KOPT-K1 (cell line): ENCODE measurements at regions not wholly inside any gene's neighbourhood (a gene's known extent, or its start where the extent isn't known, plus 50 kb on each side); places are given as distances from the start of the nearest gene placed in this dataset.

ENCODE experiments used
- H3K27ac ChIP-seq: fragments of 200-600 bp; sonication (generic); 2 replicates; pipeline ENCODE4 v1.5.1; 2016; ENCODE audit warnings: antibody characterized with exemption, mild to moderate bottlenecking, low read depth, low read length; ENCODE audit not compliant: poor library complexity, severe bottlenecking
- H3K36me3 ChIP-seq: fragments of 200-600 bp; sonication (generic); 2 replicates; pipeline ENCODE4 v1.5.1; 2017; ENCODE audit warnings: antibody characterized with exemption, mild to moderate bottlenecking, low read length, moderate library complexity; ENCODE audit not compliant: insufficient read depth
- H3K9me3 ChIP-seq: fragments of 200-600 bp; sonication (generic); 2 replicates; pipeline ENCODE4 v1.5.1; 2017; ENCODE audit warnings: antibody characterized with exemption, low read length, mild to moderate bottlenecking; ENCODE audit not compliant: insufficient read depth, poor library complexity, severe bottlenecking

- no peak overlapping the region for H3K27ac ChIP-seq
These were observed 223.8 kb upstream of the S1PR3 start for GRCh38 chr9:88767504-88767790.

GRCh38 chr9:88772575-88772974 is 218.7 kb upstream of the S1PR3 start:
- H3K36me3 ChIP-seq = no peaks in the 10 kb centered on the region

More at GRCh38 chr9:88767504-88767790, 223.8 kb upstream of the S1PR3 start:
- Histone ChIP-seq H3K9me3 (no peaks in the 10 kb centered on the region), H3K36me3 (no peaks in the 10 kb centered on the region)

GRCh38 chr9:88773126-88773525 is 218.1 kb upstream of the S1PR3 start:
- H3K9me3 ChIP-seq = no peaks in the 10 kb centered on the region
- no peaks in the 10 kb centered on the region for H3K36me3 ChIP-seq
- no peak overlapping the region for H3K27ac ChIP-seq

More at GRCh38 chr9:88772575-88772974, 218.7 kb upstream of the S1PR3 start:
- Histone ChIP-seq H3K27ac (no peak overlapping the region), H3K9me3 (no peaks in the 10 kb centered on the region)

DNA sequence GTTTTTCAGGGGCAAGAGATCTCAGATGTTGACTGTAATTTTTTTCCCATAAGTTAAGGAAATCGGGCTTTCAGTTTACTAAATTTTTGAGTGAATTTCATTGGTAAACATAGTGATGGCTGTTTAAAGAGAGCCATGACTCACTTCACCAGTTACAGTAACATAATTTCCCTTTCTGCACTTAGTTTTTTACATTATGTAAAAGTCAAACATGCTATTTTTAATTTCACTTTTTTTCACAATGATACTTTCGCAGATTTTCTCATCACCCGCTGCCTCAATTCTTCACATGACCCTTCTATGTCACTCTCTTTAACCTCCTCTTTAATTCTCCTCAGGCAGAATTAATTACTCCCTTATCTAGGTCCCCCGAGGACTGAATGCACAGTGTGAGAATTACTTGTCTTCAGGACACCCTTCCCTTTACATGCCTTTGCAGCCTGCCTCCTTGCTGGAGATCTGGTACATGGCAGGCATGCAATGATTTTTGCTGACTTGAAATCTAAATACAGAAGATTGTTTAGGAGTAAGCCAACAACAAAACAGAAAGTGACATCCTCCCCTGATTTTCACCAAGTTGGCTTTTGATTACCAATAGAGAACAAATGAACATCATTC is 217.5 kb upstream of the S1PR3 start:
- H3K27ac ChIP-seq = no peak overlapping the region
- H3K36me3 ChIP-seq = no peaks in the 10 kb centered on the region

DNA sequence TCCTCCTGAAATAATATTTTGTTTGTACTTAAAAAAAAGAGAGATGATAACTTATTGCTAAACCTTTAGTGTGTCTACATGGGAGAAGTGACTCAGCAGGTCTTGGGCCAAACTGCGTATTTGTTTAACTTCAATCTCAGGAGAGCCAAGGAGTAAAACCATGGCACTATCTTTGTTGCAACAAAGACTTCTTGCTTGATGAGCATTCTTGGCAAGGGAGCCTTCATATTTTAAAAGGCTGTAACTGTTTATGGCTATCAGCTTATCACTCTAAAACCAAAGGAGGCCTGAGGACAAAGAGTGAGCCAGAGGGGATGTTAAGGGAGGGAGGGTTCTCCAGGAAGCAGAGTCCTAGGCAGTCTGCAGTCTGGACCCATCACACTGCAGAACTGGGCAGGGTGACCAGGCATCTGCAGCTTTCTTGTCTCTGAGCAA is 216.2 kb upstream of the S1PR3 start:
- H3K36me3 ChIP-seq = no peaks in the 10 kb centered on the region
- no peaks in the 10 kb centered on the region for H3K9me3 ChIP-seq
- no peak overlapping the region for H3K27ac ChIP-seq

More for the DNA sequence above, 217.5 kb upstream of the S1PR3 start:
- no peaks in the 10 kb centered on the region for H3K9me3 ChIP-seq

- no peaks in the 10 kb centered on the region for H3K9me3 ChIP-seq
- H3K36me3 ChIP-seq = no peaks in the 10 kb centered on the region
- H3K27ac ChIP-seq = no peak overlapping the region
These were observed 215.7 kb upstream of the S1PR3 start for GRCh38 chr9:88775559-88775958.

GRCh38 chr9:88775966-88776365 is 215.3 kb upstream of the S1PR3 start:
- no peak overlapping the region for H3K27ac ChIP-seq
- H3K9me3 ChIP-seq = no peaks in the 10 kb centered on the region
- H3K36me3 ChIP-seq = no peaks in the 10 kb centered on the region

DNA sequence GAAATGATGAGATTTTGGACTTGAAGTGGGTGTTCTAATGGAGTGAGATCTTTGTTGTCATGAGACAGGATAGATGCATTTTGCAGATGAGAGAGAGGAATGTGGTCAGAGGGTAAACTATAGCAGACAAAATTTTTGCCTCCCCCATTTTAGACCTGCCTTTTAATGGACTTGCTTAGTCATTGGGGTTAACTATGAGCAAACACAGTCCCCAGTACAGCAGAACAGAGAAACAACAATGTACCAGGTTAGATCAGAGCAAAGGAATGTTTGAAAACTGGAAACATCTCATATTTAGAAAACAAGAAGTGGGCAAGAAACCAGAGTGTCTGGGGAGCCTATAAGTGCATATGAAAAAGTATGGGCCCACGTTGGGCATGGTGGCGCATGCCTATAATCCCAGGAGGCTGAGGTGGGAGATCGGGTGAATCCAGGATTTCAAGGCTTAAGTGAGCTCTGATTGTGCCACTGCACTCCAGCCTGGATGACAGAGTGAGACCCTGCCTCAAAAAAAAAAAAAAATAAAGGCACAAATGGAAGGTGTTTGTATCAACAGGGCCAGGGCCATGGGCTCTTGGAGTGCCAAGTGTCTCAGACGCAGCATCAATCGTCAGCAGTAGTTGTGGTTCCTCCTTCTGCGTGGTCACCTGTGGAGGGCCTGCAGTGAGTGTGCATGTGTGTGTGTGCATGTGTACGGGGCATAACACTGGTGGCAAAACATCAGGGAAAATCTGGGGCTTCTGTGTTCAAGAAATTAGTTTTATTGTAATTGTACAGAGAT is 214.4 kb upstream of the S1PR3 start:
- no peaks in the 10 kb centered on the region for H3K36me3 ChIP-seq
- no peak overlapping the region for H3K27ac ChIP-seq
- H3K9me3 ChIP-seq = no peaks in the 10 kb centered on the region

GRCh38 chr9:88777498-88778312 is 213.6 kb upstream of the S1PR3 start:
- Histone ChIP-seq H3K36me3 (no peaks in the 10 kb centered on the region), H3K27ac (no peak overlapping the region), H3K9me3 (no peaks in the 10 kb centered on the region)

DNA sequence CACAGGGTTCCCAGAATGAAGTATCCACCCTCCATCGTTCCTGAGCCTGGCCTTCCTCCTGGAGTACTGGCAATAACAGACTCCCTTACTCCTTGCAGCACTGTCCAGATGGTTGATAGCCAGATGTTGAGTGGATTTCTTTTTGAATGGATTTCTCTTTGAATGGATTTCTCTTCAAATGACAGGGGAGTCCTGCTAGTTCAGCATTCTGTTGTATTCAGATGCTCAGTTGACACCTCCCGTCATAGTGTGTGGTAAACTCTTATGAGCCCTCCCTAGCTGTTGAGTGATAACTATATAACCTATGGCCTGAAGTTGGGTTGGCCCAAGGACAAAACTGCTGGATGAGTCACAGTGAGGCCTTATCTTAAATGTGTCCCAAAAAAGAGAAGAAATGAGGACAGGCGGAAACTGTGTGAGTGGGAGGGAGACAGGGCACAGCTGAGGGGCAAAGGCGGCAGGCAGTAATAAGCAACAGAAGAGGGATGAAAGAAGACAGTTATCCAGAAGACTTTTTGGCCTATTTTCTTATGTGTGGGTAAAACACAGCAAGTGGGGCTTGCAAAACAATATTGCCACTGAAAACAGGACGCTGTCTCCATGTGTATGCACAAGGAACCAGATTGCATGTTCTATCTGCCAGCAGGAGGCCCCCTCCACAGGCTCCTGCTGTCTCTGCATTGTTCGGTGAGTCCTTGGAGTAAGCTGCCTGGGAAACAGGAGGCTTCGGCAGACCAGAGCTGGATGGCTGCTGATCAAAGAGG is 209.5 kb upstream of the S1PR3 start:
- no peak overlapping the region for H3K27ac ChIP-seq
- H3K36me3 ChIP-seq = no peaks in the 10 kb centered on the region
- H3K9me3 ChIP-seq = no peaks in the 10 kb centered on the region

DNA sequence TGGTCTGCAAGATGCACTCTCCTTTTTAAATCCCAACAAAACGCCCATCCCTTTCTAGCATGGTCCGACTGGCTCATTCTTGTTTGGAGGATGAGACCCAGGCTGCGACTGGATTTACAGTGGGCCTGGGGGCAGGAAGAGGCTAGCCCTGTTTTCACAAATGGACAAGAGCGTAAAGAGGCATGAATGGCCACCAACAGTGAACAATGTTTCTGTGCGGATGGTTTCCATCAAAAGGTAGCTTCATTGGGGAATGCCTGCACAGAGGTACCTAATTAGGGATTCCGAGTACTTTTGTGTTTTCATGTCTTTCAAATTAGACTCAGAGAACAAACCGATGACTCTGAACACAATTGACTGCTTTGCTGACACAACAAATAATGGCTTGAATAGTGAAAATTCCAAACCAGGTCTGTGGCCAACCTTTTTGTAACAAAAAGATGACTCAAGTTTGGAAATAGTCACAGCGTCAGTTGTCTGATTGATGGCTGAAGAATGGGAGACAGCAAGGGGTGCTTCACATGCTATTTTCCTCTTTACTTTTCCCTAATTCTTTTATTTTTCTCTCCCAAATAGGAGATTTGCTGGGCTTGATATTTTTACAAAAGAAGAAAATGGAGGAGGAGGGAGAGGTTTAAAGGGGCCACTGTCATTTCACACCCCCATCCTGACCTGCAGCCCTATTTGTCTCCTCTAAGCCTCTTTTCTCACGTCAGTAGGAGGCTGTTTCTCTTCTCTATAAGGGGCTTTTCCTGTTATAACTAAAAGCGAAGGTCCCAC is 208.1 kb upstream of the S1PR3 start:
- Histone ChIP-seq H3K27ac (no peak overlapping the region), H3K9me3 (no peaks in the 10 kb centered on the region), H3K36me3 (no peaks in the 10 kb centered on the region)

DNA sequence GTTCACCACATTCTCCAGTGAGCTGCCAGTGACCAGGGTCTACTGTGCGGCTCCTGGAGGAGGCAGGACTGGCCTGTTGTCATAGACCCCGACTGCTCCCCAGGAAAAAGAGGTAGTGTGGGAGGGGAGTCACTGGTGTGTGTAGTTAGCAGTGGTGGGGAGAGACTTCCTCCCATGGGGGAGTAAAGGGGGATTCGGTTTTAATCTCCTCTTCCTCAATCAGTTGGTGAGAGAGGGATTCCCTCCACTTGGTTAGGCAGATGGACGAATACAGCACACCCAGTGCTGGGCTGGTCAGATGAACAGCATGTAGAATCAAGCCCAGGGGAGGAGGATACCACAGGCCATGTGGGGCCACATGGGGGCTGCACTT is 207.6 kb upstream of the S1PR3 start:
- Histone ChIP-seq H3K27ac (no peak overlapping the region), H3K9me3 (no peaks in the 10 kb centered on the region), H3K36me3 (no peaks in the 10 kb centered on the region)

GRCh38 chr9:88784960-88785359 is 206.3 kb upstream of the S1PR3 start:
- Histone ChIP-seq H3K36me3 (no peaks in the 10 kb centered on the region), H3K27ac (no peak overlapping the region), H3K9me3 (no peaks in the 10 kb centered on the region)

DNA sequence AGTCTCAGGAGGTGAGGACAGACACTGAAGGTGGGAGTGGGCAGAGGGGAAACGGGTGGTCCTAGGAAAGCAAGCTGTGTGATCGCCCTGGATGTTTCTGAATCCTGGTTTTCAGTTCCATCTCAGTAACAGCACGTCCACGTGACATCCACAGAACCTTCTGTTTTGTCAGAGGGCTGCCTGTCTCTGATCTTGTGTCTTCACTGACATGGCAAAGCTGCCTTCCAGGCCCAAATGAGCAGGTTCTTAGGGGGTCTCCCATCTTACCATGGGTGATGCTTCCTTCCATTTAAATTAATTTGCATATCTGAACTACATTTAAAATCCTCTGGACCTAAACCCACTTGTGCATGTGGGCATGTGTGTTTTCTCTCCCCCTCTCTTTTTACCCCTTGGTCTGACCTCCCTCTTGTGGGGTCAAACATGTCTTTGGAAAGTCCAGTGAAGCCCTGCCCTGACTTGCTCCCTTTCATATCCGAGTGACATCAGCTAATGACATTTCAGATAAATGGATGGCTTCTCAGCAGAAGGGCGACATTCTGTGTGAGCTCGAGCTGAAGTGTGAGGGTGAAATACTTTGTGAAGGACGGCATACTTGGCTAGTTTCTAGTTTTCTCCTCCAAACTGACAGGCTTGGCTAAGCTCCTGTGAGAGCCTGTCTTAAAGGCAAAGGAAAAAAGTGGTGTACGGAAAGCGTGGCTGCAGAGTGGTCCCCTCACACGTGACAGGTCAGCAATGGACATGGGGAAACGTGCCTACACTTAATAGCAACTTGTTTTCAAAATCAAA is 204.8 kb upstream of the S1PR3 start:
- no peaks in the 10 kb centered on the region for H3K9me3 ChIP-seq
- H3K36me3 ChIP-seq = no peaks in the 10 kb centered on the region
- H3K27ac ChIP-seq = no peak overlapping the region
